Left lung (tissue), 4 donors: ENCODE measurements at regions not wholly inside any gene's neighbourhood (a gene's known extent, or its start where the extent isn't known, plus 50 kb on each side); places are given as distances from the start of the nearest gene placed in this dataset.
"Not testable (repeated sequence)": the region's sequence is repeated elsewhere in the genome, so short reads cannot be mapped to it uniquely, and the experiment has no call there.

Experiments
- ATAC-seq: fragments of 200-7000 bp; cut with Tn5 transposase; one replicate; pipeline ENCODE4 v1.9.1; 2020; ENCODE audit warnings: moderate library complexity
- DNase-seq, 4 donors: peaks; one replicate each; pipeline ENCODE4 v3.0.0-alpha.2; 2013 to 2020
- H3K27ac ChIP-seq, 2 donors: fragments of 200-600 bp; sonication (generic) in 1 of 2; one replicate each; pipeline versions ENCODE4 v1.5.0 to v1.8.0; 2020 to 2021
- H3K27me3 ChIP-seq, 2 donors: fragments of 200-600 bp; sonication (generic) in 1 of 2; one replicate each; pipeline versions ENCODE4 v1.5.0 to v1.8.0; 2020 to 2021
- H3K36me3 ChIP-seq, 2 donors: fragments of 200-600 bp; sonication (generic) in 1 of 2; one replicate each; pipeline versions ENCODE4 v1.5.0 to v1.8.0; 2020 to 2021
- H3K4me1 ChIP-seq, 2 donors: fragments of 200-600 bp; one replicate each; pipeline ENCODE4 v1.8.0; 2021
- H3K4me3 ChIP-seq, 2 donors: fragments of 200-600 bp; sonication (generic) in 1 of 2; one replicate each; pipeline versions ENCODE4 v1.5.0 to v1.8.0; 2020 to 2021; ENCODE audit warnings: mild to moderate bottlenecking in 1 of 2
- H3K9me3 ChIP-seq, 2 donors: fragments of 200-600 bp; sonication (generic) in 1 of 2; one replicate each; pipeline versions ENCODE4 v1.5.0 to v1.8.0; 2020 to 2021
- CTCF ChIP-seq, 2 donors: fragments of 200-600 bp; sonication (generic) in 1 of 2; IDR thresholded peaks; one replicate each; pipeline versions ENCODE4 v1.5.0 to v1.8.0; 2021; ENCODE audit warnings: antibody characterized with exemption in 2 of 2
- intact Hi-C, 2 donors: fragments of 100-400 bp; cut with DNase I; formaldehyde crosslinking; loops; one replicate each; pipeline versions ENCODE4 v1.11.2 to v1.14.2; 2022
- donor health status: DM: no; HTN: yes; CAD: no.
- donor health status: DM: no; HTN: no; CAD: no.

GRCh38 chr1:222470252-222470805, 77.6 kb downstream of the HHIPL2 start:
- intact Hi-C loops: not testable (repeated sequence)

GRCh38 chr1:222466150-222466865, 81.6 kb downstream of the HHIPL2 start:
- intact Hi-C loops: loop anchor here in 1 of 2 donors (5.0 kb wide), 1 partner anchor 166 kb away; no protein-coding TSS in a partner anchor
- Histone ChIP-seq H3K36me3 (no peaks in the 10 kb centered on the region), H3K4me3 (peak overlapping the region in 1 of 2 donors; percentile 38), H3K4me1 (peaks cover 0 to 17% of the 10 kb centered on the region in 2 donors), H3K9me3 (no peaks in the 10 kb centered on the region), H3K27ac (peak overlapping the region; percentile 83), H3K27me3 (no peaks in the 10 kb centered on the region)
- DNase-seq (no peak), ATAC-seq (no peak)
- no peak for TF ChIP-seq CTCF (IDR thresholded peaks at IDR 0.05)

More at GRCh38 chr1:222470252-222470805, 77.6 kb downstream of the HHIPL2 start:
- ATAC-seq, DNase-seq, H3K36me3 ChIP-seq, H3K4me1 ChIP-seq, H3K9me3 ChIP-seq, H3K4me3 ChIP-seq, H3K27ac ChIP-seq, H3K27me3 ChIP-seq: not testable (repeated sequence)

GRCh38 chr1:222465211-222466041, 82.5 kb downstream of the HHIPL2 start:
- Histone ChIP-seq H3K27me3 (no peaks in the 10 kb centered on the region), H3K36me3 (no peaks in the 10 kb centered on the region), H3K4me3 (peak overlapping the region; percentile 19 to 38), H3K9me3 (no peaks in the 10 kb centered on the region), H3K27ac (peak overlapping the region; percentile 83), H3K4me1 (peaks cover 0 to 17% of the 10 kb centered on the region in 2 donors)
- ATAC-seq (peak; percentile 100), DNase-seq (peak; percentile 88 to 96 (median 93))
- intact Hi-C loops: loop anchor here in 1 of 2 donors (5.0 kb wide), 1 partner anchor 167 kb away; no protein-coding TSS in a partner anchor
- peak; percentile 99 to 100 for TF ChIP-seq CTCF (IDR thresholded peaks at IDR 0.05)

- peak overlapping the region; percentile 19 to 38 for H3K4me3 ChIP-seq
Observed at GRCh38 chr1:222464841-222465210, 83.1 kb downstream of the HHIPL2 start.

More at GRCh38 chr1:222464841-222465210, 83.1 kb downstream of the HHIPL2 start:
- H3K27me3 ChIP-seq: no peaks in the 10 kb centered on the region
- H3K36me3 ChIP-seq: no peaks in the 10 kb centered on the region
- peak overlapping the region; percentile 83 for H3K27ac ChIP-seq
- ATAC-seq (peak; percentile 40), DNase-seq (peak in 3 of 4 donors; percentile 53 to 72 (median 68))
- no peak for TF ChIP-seq CTCF (IDR thresholded peaks at IDR 0.05)
- H3K4me1 ChIP-seq: peaks cover 0 to 17% of the 10 kb centered on the region in 2 donors
- no peaks in the 10 kb centered on the region for H3K9me3 ChIP-seq
- intact Hi-C loops: loop anchor here in 1 of 2 donors (5.0 kb wide), 1 partner anchor 167 kb away; no protein-coding TSS in a partner anchor
